Esophagus muscularis mucosa (tissue), 3 donors: ENCODE measurements at regions not wholly inside any gene's neighbourhood (a gene's known extent, or its start where the extent isn't known, plus 50 kb on each side); places are given as distances from the start of the nearest gene placed in this dataset.

ENCODE experiments used
- CTCF ChIP-seq, 3 experiments: fragments of 200-600 bp in 2 of 3; fragments of 450-650 bp in 1 of 3; sonication (generic) in 2 of 3; IDR thresholded peaks; one replicate each; pipeline ENCODE4 v1.5.1; 2017 to 2019; ENCODE audit warnings: antibody characterized with exemption in 3 of 3, mild to moderate bottlenecking in 2 of 3, moderate library complexity in 1 of 3
- POLR2A ChIP-seq: fragments of 450-650 bp; IDR thresholded peaks from one replicate; pipeline ENCODE4 v1.6.1; 2017; ENCODE audit warnings: antibody characterized with exemption, moderate library complexity, mild to moderate bottlenecking, low read depth
- POLR2AphosphoS5 ChIP-seq, 2 donors: sonication (generic); formaldehyde crosslinking; IDR thresholded peaks; one replicate each; pipeline ENCODE4 v1.6.1; 2017; ENCODE audit warnings: antibody characterized with exemption in 2 of 2

GRCh38 chr11:50178737-50179136 lies 146.1 kb downstream of the OR4C45 start:
- TF ChIP-seq POLR2A (no peak), CTCF (IDR thresholded peaks at IDR 0.05) (no peak), POLR2AphosphoS5 (IDR thresholded peaks at IDR 0.05) (no peak)
